ENCODE measurements at regions not wholly inside any gene's neighbourhood (a gene's known extent, or its start where the extent isn't known, plus 50 kb on each side); places are given as distances from the start of the nearest gene placed in this dataset.

DNA sequence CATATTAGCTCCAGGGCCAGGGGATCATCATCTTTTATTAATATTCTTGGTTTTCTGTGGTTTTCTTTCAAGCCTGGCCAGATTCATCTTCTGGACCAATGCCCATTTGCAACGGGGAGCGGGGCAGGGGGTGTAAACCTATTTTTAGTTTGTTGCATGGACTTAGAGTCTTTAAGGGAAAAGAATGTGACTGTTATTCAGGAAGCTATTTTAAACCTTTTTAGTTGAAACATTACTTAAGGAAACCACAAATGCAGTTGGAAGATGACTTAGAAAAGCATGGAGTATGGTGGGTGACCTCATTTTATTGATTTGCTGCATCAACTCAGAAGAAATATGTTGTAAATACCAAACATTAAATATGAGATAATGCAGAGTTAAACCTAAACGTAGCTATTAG is 368.4 kb upstream of the E2F7 start:
- no peak for DNase-seq (ENCODE audit: extremely low read depth, low read depth)
- TF ChIP-seq, protein P1, sequence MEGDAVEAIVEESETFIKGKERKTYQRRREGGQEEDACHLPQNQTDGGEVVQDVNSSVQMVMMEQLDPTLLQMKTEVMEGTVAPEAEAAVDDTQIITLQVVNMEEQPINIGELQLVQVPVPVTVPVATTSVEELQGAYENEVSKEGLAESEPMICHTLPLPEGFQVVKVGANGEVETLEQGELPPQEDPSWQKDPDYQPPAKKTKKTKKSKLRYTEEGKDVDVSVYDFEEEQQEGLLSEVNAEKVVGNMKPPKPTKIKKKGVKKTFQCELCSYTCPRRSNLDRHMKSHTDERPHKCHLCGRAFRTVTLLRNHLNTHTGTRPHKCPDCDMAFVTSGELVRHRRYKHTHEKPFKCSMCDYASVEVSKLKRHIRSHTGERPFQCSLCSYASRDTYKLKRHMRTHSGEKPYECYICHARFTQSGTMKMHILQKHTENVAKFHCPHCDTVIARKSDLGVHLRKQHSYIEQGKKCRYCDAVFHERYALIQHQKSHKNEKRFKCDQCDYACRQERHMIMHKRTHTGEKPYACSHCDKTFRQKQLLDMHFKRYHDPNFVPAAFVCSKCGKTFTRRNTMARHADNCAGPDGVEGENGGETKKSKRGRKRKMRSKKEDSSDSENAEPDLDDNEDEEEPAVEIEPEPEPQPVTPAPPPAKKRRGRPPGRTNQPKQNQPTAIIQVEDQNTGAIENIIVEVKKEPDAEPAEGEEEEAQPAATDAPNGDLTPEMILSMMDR (IDR thresholded peaks at IDR 0.05; ENCODE audit: low read depth, low read length, missing control alignments), result no peak
- H3K4me3 ChIP-seq (replicated peaks; ENCODE audit: low read depth, low read length), result no peak overlapping the region

DNA sequence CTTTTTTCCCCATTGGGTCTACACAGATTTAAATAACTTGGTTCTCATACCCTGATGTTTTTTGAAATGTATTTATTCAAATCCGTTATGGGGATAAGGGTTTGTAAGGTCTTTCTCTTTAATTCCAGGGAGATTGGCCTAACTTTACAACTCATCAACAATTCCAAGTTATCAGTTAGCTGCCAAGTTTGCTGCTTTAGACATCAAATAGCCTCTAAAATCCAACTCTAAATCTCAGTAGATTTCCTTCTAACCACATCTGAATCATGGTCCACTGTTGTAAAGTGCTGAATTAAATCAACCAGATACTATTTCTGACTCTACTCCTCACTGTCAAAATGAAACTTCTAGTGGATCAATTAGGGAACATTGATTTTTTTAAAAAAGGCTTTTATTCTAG is 364.1 kb upstream of the E2F7 start:
- no peak overlapping the region for H3K4me3 ChIP-seq (replicated peaks; ENCODE audit: low read depth, low read length)
- TF ChIP-seq, protein P1 (IDR thresholded peaks at IDR 0.05; ENCODE audit: low read depth, low read length, missing control alignments), result no peak
- DNase-seq (ENCODE audit: extremely low read depth, low read depth), result no peak

DNA sequence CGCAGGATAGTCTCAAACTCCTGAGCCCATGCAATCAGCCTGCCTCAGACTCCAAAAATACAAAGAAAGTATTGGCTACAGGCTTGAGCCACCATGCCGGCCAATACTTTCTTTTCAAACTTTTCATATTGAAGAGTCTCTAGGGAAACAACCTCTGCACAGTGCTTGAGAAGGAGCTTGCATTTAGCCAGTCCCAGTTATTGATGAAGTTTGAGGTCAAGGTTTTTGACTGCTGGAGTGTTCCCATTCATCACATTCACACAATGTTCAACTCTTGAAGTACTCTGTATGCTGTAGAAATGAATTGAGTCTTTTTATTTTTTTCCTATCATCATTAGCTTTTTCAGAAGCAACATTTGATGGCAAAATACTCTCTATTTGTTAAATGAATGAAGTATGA is 355.8 kb upstream of the E2F7 start:
- no peak for DNase-seq (ENCODE audit: extremely low read depth, low read depth)
- no peak overlapping the region for H3K4me3 ChIP-seq (replicated peaks; ENCODE audit: low read depth, low read length)
- TF ChIP-seq, protein P1 (IDR thresholded peaks at IDR 0.05; ENCODE audit: low read depth, low read length, missing control alignments), result no peak

DNA sequence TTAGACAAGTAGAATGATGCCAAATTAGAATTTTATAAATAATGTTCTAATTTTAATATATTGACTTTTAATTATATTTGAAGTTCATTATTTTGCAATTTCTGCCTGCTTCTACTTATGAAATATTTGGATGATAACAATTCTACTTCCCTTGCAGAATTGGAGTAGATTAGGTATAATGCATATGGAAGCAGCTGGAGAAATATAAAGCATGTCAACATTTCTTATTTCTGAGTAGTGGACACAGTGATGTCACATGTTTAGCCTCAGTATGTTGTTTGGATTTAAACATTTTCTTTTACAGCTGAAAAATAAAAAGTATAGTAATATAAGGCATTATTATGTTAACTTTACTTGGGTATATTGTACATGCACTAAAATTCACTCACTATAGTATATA is 344.2 kb upstream of the E2F7 start:
- no peak for DNase-seq (ENCODE audit: extremely low read depth, low read depth)
- TF ChIP-seq, protein P1 (IDR thresholded peaks at IDR 0.05; ENCODE audit: low read depth, low read length, missing control alignments), result no peak
- H3K4me3 ChIP-seq (replicated peaks; ENCODE audit: low read depth, low read length), result no peak overlapping the region

DNA sequence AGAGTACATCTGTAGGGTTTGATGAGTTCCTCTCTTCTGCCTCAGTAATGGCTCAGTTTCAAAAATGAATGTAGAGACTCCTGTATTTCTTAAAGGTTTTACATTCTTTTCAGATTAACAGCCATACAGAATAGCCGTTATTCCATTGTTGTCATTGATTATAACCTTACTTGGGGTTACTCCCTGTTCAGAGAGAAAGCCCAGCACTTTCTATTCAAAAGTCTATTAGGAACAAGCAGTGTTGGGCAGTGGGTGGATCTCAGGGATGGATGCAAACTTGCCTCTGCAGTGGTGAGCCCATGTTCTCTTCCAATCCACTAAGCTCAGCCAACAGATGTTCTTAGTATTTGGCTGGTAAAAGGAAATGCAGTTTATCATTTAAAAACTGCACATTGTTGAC is 342.6 kb upstream of the E2F7 start:
- no peak for DNase-seq (ENCODE audit: extremely low read depth, low read depth)
- no peak overlapping the region for H3K4me3 ChIP-seq (replicated peaks; ENCODE audit: low read depth, low read length)
- TF ChIP-seq, protein P1 (IDR thresholded peaks at IDR 0.05; ENCODE audit: low read depth, low read length, missing control alignments), result no peak

DNA sequence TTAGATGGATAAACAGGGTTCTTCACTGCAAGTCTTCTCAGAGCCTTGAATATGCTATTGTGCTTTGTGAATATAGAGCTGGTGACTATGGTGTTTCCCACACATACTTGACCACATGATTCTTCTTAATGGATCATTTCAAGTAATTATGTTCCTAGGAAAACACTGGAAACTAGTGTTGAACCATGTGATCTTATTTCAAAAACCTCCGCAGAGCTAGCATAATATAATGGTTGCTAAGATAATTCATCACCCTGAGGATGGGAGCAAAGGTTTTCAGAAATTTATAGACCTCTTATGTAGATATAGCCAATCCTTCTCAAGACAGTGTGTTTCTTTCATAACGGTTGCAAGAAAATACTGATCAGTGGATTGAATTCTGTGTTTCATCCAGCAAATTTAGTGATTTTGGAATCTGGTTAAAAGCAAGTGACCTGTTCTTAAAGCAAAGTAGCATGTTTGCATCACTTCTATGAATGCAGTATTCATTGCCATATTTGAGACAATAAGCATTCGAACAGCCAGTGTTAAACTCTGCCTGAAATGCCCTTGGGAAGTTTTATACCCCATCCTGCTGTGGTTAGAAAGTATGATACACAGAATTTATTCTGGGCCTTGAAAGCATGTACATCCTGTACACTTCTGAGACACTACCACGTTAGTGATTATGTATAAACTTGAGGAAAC is 341.0 kb upstream of the E2F7 start:
- TF ChIP-seq, protein P1 (IDR thresholded peaks at IDR 0.05; ENCODE audit: low read depth, low read length, missing control alignments), result no peak
- no peak for DNase-seq (ENCODE audit: extremely low read depth, low read depth)
- no peak overlapping the region for H3K4me3 ChIP-seq (replicated peaks; ENCODE audit: low read depth, low read length)

DNA sequence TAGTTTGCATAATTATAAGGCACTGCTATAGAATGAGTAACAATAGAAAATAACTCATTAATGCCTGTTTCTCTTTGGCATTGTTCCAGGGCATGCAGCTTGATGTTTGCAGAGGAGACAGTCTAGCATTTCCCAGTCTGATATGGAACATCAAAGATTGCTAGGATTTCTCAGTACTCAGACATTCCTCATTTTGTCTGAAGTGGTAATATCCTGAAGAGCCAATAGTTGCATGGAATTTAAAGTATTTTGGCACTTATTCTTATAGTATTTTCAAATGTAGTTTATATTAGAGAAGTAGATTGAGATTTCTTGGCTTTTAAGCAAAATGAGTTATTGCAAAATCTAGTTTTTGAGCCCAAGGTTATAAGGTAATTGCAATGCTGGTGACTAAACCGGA is 337.3 kb upstream of the E2F7 start:
- TF ChIP-seq, protein P1 (IDR thresholded peaks at IDR 0.05; ENCODE audit: low read depth, low read length, missing control alignments), result no peak
- H3K4me3 ChIP-seq (replicated peaks; ENCODE audit: low read depth, low read length), result no peak overlapping the region
- DNase-seq (ENCODE audit: extremely low read depth, low read depth), result no peak
